SK-N-DZ (cell line): ENCODE measurements at regions not wholly inside any gene's neighbourhood (a gene's known extent, or its start where the extent isn't known, plus 50 kb on each side); places are given as distances from the start of the nearest gene placed in this dataset.

ENCODE experiments used
- DNase-seq: peaks from one replicate; pipeline ENCODE4 v3.0.0-alpha.2; 2015; ENCODE audit warnings: low spot score

GRCh38 chr3:5270666-5271371 is 83.3 kb downstream of the EDEM1 start:
- no peak for DNase-seq

GRCh38 chr3:5271372-5271683 is 83.8 kb downstream of the EDEM1 start:
- DNase-seq = no peak

- no peak for DNase-seq
These were observed 84.9 kb downstream of the EDEM1 start for GRCh38 chr3:5272387-5272786.

DNA sequence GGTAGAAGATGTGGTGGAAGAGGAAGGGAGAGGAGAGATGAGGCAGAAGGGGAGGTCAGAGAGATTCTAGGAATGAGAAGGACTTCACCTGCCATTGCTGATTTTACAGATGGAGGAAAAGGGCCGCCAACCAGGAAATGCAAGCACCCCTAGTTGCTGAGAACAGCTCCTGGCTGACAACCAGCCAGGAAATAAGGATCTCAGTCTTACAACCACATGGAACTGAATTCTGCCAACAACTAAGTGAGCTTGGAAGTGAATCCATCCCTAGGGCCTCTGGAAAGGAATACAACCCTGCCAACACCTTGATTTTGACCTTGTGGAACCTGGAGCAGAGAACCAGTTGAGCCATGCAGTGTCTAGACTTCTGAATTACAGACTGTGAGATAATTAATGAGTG is 86.6 kb downstream of the EDEM1 start:
- DNase-seq = no peak

GRCh38 chr3:5275529-5275928 is 88.0 kb downstream of the EDEM1 start:
- no peak for DNase-seq

DNA sequence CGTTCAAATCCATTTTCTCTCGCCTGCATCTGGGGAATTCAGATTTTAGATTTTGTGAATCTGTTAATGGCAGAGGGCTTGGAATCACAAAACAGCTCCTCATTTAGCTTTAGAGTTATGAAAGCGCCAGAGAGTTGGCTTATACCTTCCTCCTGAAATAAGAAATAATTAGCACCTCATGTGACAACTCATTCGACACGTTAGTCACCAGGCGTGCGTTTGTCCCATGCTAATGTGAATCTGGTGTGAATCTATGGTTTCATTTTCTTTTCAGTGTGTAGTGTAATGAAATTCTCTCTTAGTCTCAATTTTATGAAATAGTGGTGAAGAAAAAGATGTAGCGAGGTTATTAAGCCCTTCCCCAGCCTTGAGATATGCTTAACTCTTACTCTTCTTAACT is 89.4 kb downstream of the EDEM1 start:
- DNase-seq = no peak

- DNase-seq = no peak
These were observed 90.2 kb downstream of the EDEM1 start for GRCh38 chr3:5277612-5278236.

DNA sequence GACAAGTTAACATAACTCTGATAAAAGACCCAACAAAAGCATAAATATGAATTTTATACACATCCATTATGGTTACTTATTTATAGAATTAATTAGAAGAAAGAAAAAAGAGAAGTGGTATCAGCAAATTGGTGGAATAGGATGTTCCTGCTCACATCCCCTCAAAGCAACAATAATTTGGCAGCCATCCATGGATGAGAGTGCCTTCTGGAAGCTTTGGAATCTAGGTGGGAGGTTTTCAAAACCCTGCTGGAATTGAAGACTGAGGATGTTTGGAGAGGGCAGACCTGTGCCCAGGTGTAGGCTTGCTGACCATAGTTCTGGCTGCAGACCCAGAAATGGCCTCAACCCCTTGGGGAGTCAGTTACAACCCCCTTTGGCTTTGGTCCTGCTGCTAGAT is 91.2 kb downstream of the EDEM1 start:
- DNase-seq = no peak

GRCh38 chr3:5282703-5283102 is 95.2 kb downstream of the EDEM1 start:
- no peak for DNase-seq

- no peak for DNase-seq
These were observed 97.9 kb downstream of the EDEM1 start for GRCh38 chr3:5285439-5285838.

DNA sequence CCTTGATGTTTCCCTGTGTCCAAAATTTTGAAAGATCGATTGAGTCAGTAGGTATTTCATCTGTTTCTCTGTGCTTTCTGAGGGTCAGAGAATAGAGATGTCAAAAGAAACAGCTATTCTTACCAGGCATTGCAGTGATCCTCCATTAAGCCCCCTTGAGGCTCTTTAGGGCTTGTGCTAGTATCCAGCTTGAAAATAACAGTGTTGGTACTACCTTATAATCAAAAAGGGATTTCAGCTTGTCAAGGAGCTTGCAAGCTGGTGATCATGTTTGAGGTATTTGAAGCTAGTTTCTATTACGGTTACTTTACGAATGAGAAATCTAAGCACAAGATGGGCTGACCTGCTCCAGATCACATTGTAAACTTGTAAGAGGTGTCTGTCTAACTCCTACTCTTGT is 103.4 kb downstream of the EDEM1 start:
- DNase-seq = no peak

DNA sequence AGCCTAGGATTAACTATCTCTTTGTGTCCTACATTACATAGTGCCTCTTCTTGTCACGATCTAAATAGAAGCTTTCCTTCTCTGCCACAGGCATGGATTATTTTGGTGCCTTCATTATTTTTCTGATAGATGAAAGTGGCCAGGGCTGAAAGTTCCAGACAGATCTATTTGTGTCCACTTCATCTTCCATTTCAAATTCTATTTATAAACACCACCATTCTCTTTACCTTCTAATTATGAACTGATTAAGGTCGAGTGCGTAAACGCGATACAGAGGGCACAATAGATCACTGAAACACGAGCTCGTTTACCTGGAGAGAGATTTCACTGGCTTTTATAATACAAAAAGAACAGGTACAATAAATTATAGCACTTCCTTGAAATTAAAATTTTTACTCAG is 105.0 kb downstream of the EDEM1 start:
- no peak for DNase-seq

DNA sequence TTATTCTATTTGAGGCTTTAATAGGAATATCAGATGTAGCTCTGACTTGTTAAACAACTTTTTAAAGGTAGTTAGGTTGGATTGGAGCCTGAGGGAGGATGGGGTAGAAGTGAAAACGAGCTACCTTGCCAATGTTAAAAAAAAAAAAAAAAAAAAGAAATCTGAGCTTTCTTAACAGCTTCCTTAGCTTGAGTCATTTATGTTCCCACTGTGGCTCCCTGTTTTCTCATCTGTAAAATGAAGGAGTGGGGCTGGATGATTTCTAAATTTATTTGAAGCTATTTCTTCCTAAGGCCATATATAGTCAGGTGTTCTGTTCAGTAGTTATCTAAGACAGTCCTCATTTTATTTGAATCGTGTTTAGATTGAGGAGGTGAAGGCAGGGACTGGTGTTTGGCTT is 105.7 kb downstream of the EDEM1 start:
- no peak for DNase-seq

- no peak for DNase-seq
These were observed 106.8 kb downstream of the EDEM1 start for GRCh38 chr3:5294356-5294755.

GRCh38 chr3:5295191-5295690 is 107.7 kb downstream of the EDEM1 start:
- no peak for DNase-seq

DNA sequence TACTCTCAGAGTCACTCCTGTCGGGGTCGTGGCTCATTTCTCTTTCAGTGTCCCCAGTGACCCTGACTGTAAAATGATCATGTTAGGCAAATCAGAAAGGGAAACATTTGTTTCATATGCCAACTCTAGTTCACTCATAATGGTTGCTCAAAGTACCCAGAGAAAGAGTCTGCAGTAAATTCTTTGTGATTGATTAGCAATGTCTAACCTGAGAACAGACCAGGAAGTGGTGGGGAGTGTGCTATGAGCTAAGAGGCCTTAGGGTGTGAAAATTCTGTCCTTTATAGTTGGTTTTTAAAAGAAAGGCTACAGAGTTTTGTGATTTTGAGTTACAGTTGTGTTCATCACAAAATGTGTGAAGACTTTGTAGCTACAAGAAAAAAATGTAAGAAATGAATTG is 108.9 kb downstream of the EDEM1 start:
- DNase-seq = no peak

DNA sequence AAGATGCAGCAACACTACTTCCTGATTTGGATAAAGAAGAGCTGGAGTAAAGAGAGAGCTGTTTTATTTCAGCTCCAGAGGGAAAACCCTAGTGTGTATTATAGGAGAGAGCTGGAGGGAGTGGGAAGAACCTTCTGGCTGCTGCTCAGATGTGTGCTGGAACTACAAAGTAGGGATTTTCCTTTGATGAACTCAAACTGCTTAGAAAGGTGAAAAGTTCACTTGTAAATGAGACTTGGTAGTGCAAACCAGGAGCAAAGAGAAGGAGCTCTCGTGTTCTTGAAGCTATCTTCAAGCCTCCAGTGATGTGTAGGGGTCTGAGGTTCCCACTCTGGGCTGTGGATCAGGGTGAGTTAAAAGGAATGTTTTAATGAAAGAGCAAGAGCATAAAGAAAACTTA is 110.4 kb downstream of the EDEM1 start:
- DNase-seq = no peak

DNA sequence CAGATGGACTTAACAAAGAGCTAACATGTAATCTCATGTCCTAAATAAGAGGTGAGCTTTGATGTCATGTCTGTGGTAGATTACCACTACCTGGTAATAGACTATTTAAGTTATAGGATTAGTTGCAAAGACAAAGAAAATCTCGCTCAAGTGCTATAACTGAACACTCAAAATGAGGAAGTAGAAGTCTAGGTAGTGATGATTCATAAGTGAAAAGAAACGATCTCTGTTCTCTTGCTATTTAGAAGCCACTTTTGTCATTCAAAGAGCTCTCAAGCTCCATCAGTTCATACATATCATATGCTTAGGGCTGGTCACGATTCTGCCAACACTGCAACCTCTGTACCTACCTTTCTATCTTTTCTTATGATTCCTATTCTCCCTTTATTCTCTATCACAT is 110.9 kb downstream of the EDEM1 start:
- no peak for DNase-seq

DNA sequence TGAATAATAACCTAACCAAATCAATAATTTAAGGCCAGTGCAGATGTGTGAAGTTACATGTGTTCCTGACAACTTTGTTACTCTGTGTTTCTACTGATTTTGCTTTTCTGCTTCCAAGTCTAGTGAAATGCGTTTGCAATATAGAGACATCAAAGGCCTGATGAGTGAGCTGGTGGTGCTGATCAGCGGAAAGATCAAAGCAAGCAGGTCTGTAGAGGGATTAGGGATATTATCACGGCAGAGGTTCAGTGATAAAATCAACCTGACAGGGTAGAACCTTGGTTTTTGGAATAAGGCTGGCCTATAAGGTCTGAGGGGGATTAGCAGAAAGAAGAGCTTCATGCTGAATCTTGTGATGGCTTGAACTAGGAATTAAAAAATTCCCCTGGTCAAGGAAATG is 111.7 kb downstream of the EDEM1 start:
- DNase-seq = no peak

- DNase-seq = no peak
These were observed 113.1 kb downstream of the EDEM1 start for GRCh38 chr3:5300638-5301037.

- DNase-seq = no peak
These were observed 114.3 kb downstream of the EDEM1 start for GRCh38 chr3:5301651-5302297.

GRCh38 chr3:5302661-5303060 is 115.2 kb downstream of the EDEM1 start:
- no peak for DNase-seq

GRCh38 chr3:5304188-5304587 is 116.7 kb downstream of the EDEM1 start:
- DNase-seq = no peak
